Right ventricle myocardium superior (tissue), 1 donor: ENCODE measurements at regions not wholly inside any gene's neighbourhood (a gene's known extent, or its start where the extent isn't known, plus 50 kb on each side); places are given as distances from the start of the nearest gene placed in this dataset.

ENCODE experiments used
- ATAC-seq: fragments of 200-7000 bp; cut with Tn5 transposase; one replicate; pipeline ENCODE4 v1.9.1; 2020; ENCODE audit warnings: mild to moderate bottlenecking; ENCODE audit not compliant: poor library complexity
- DNase-seq: peaks from one replicate; pipeline ENCODE4 v3.0.0-alpha.2; 2020
- intact Hi-C: fragments of 100-400 bp; cut with DNase I; formaldehyde crosslinking; loops from one replicate; pipeline ENCODE4 v1.11.2; 2022
- donor health status: DM: no; HTN: yes; CAD: no; lungs with severe emphysema.

- intact Hi-C loops: loop anchor here (10.0 kb wide), 4 partner anchors 254 to 1044 kb away; no protein-coding TSS in a partner anchor
Measured at GRCh38 chr6:144580771-144581170, 295.6 kb downstream of the UTRN start.

GRCh38 chr6:144581812-144582537 is 296.8 kb downstream of the UTRN start:
- intact Hi-C loops: loop anchor here (10.0 kb wide), 4 partner anchors 253 to 1043 kb away; no protein-coding TSS in a partner anchor
- DNase-seq (no peak), ATAC-seq (peak; percentile 66)

More at GRCh38 chr6:144580771-144581170, 295.6 kb downstream of the UTRN start:
- no peak for DNase-seq
- no peak for ATAC-seq

GRCh38 chr6:144582939-144583613 is 297.9 kb downstream of the UTRN start:
- ATAC-seq (peak; percentile 81), DNase-seq (peak; percentile 71)
- intact Hi-C loops: loop anchor here (10.0 kb wide), 4 partner anchors 252 to 1042 kb away; no protein-coding TSS in a partner anchor

- DNase-seq (no peak), ATAC-seq (no peak)
- intact Hi-C loops: loop anchor here (10.0 kb wide), 4 partner anchors 251 to 1041 kb away; no protein-coding TSS in a partner anchor
Measured at GRCh38 chr6:144583614-144583954, 298.4 kb downstream of the UTRN start.

GRCh38 chr6:144585217-144585814 is 300.2 kb downstream of the UTRN start:
- DNase-seq: no peak
- ATAC-seq: no peak
- intact Hi-C loops: loop anchor here (10.0 kb wide), 4 partner anchors 249 to 1039 kb away; no protein-coding TSS in a partner anchor

GRCh38 chr6:144586986-144587385 is 301.9 kb downstream of the UTRN start:
- intact Hi-C loops: loop anchor here (10.0 kb wide), 4 partner anchors 248 to 1038 kb away; no protein-coding TSS in a partner anchor
- DNase-seq: no peak
- no peak for ATAC-seq

GRCh38 chr6:144588697-144589325 is 303.7 kb downstream of the UTRN start:
- intact Hi-C loops: loop anchor here (10.0 kb wide), 4 partner anchors 246 to 1036 kb away; no protein-coding TSS in a partner anchor
- DNase-seq (no peak), ATAC-seq (no peak)

GRCh38 chr6:144590532-144590931 is 305.4 kb downstream of the UTRN start:
- intact Hi-C loops: no loop called here
- DNase-seq: no peak
- ATAC-seq: peak; percentile 63

GRCh38 chr6:144593392-144593791 is 308.3 kb downstream of the UTRN start:
- DNase-seq (no peak), ATAC-seq (no peak)
- intact Hi-C loops: no loop called here

GRCh38 chr6:144594585-144594984 is 309.4 kb downstream of the UTRN start:
- intact Hi-C loops: no loop called here
- no peak for DNase-seq
- no peak for ATAC-seq

- intact Hi-C loops: no loop called here
- ATAC-seq: no peak
- no peak for DNase-seq
Measured at GRCh38 chr6:144595266-144595665, 310.1 kb downstream of the UTRN start.

GRCh38 chr6:144597511-144597910 is 312.4 kb downstream of the UTRN start:
- intact Hi-C loops: no loop called here

GRCh38 chr6:144599615-144600014 is 314.5 kb downstream of the UTRN start:
- intact Hi-C loops: no loop called here
- ATAC-seq (no peak), DNase-seq (no peak)

More at GRCh38 chr6:144597511-144597910, 312.4 kb downstream of the UTRN start:
- DNase-seq: no peak
- no peak for ATAC-seq

- intact Hi-C loops: no loop called here
- DNase-seq: no peak
- ATAC-seq: no peak
Measured at GRCh38 chr6:144601221-144601620, 316.1 kb downstream of the UTRN start.

- ATAC-seq: no peak
- no peak for DNase-seq
- intact Hi-C loops: no loop called here
Measured at GRCh38 chr6:144602523-144603180, 317.5 kb downstream of the UTRN start.

- ATAC-seq: no peak
- no peak for DNase-seq
- intact Hi-C loops: no loop called here
Measured at GRCh38 chr6:144606083-144606482, 320.9 kb downstream of the UTRN start.

GRCh38 chr6:144607998-144608735 is 323.0 kb downstream of the UTRN start:
- no peak for DNase-seq
- no peak for ATAC-seq
- intact Hi-C loops: no loop called here

GRCh38 chr6:144612811-144613210 is 327.7 kb downstream of the UTRN start:
- intact Hi-C loops: no loop called here
- ATAC-seq: no peak
- no peak for DNase-seq
